ENCODE measurements at regions not wholly inside any gene's neighbourhood (a gene's known extent, or its start where the extent isn't known, plus 50 kb on each side); places are given as distances from the start of the nearest gene placed in this dataset.

- TF ChIP-seq EZH2 (IDR thresholded peaks at IDR 0.05; ENCODE audit: insufficient read depth, poor library complexity, severe bottlenecking) (no peak), EZH2phosphoT487 (IDR thresholded peaks at IDR 0.05; ENCODE audit: insufficient read depth, low read depth) (no peak)
Measured at GRCh38 chr6:134678436-134678889, 271.4 kb downstream of the ALDH8A1 start.
